NCI-H446 treated with DMSO at 0.1 percent for 48 hours (cell line): ENCODE measurements at regions not wholly inside any gene's neighbourhood (a gene's known extent, or its start where the extent isn't known, plus 50 kb on each side); places are given as distances from the start of the nearest gene placed in this dataset.
A peak's percentile ranks its signal among the peaks of the same experiment; 100 is the strongest.

Experiments used
- DNase-seq: peaks from one replicate; lab custom pipeline; 2025; lab: John Stamatoyannopoulos, UW

- no peak for DNase-seq
Observed at GRCh38 chr4:155515444-155516075, 138.8 kb upstream of the MAP9 start.

GRCh38 chr4:155514628-155515027, 137.9 kb upstream of the MAP9 start:
- DNase-seq, result no peak

GRCh38 chr4:155512817-155513216, 136.1 kb upstream of the MAP9 start:
- DNase-seq, result no peak

- DNase-seq, result no peak
Observed at GRCh38 chr4:155512046-155512445, 135.3 kb upstream of the MAP9 start.

GRCh38 chr4:155510771-155511170, 134.0 kb upstream of the MAP9 start:
- DNase-seq, result no peak

GRCh38 chr4:155509555-155509954, 132.8 kb upstream of the MAP9 start:
- DNase-seq, result peak; percentile 47

GRCh38 chr4:155506745-155507144, 130.0 kb upstream of the MAP9 start:
- DNase-seq, result no peak

GRCh38 chr4:155505321-155505720, 128.6 kb upstream of the MAP9 start:
- DNase-seq, result no peak

GRCh38 chr4:155497306-155497705, 120.5 kb upstream of the MAP9 start:
- DNase-seq, result no peak

- DNase-seq, result no peak
Observed at GRCh38 chr4:155496294-155496626, 119.5 kb upstream of the MAP9 start.

- no peak for DNase-seq
Observed at GRCh38 chr4:155495572-155496293, 119.0 kb upstream of the MAP9 start.

GRCh38 chr4:155494037-155494718, 117.4 kb upstream of the MAP9 start:
- no peak for DNase-seq

GRCh38 chr4:155491336-155492120, 114.8 kb upstream of the MAP9 start:
- no peak for DNase-seq

- DNase-seq, result no peak
Observed at GRCh38 chr4:155489271-155489670, 112.5 kb upstream of the MAP9 start.

GRCh38 chr4:155488691-155489090, 111.9 kb upstream of the MAP9 start:
- DNase-seq, result no peak

GRCh38 chr4:155487210-155487609, 110.4 kb upstream of the MAP9 start:
- DNase-seq, result no peak

GRCh38 chr4:155481150-155481549, 104.4 kb upstream of the MAP9 start:
- DNase-seq, result no peak

GRCh38 chr4:155479835-155480234, 103.1 kb upstream of the MAP9 start:
- no peak for DNase-seq

GRCh38 chr4:155478336-155478835, 101.6 kb upstream of the MAP9 start:
- no peak for DNase-seq

GRCh38 chr4:155474758-155475157, 98.0 kb upstream of the MAP9 start:
- no peak for DNase-seq

- DNase-seq, result no peak
Observed at GRCh38 chr4:155473420-155474095, 96.8 kb upstream of the MAP9 start.

- DNase-seq, result no peak
Observed at GRCh38 chr4:155468282-155468681, 91.5 kb upstream of the MAP9 start.
